Gastroesophageal sphincter (tissue), 4 donors: ENCODE measurements at regions not wholly inside any gene's neighbourhood (a gene's known extent, or its start where the extent isn't known, plus 50 kb on each side); places are given as distances from the start of the nearest gene placed in this dataset.

Experiments
- ATAC-seq: fragments of 150-250 bp; one replicate; pipeline ENCODE4 v1.9.1; 2016; ENCODE audit warnings: mild to moderate bottlenecking, moderate library complexity
- H3K27ac ChIP-seq, 4 donors: fragments of 200-600 bp; sonication (generic) in 3 of 4; 1 replicate in 3 of 4; 2 replicates in 1 of 4; pipeline ENCODE4 v1.5.1; 2016 to 2019
- H3K27me3 ChIP-seq: fragments of 200-600 bp; sonication (generic); one replicate; pipeline ENCODE4 v1.5.1; 2019
- H3K36me3 ChIP-seq, 2 donors: fragments of 200-600 bp; sonication (generic); one replicate each; pipeline ENCODE4 v1.5.1; 2019; ENCODE audit warnings: control low read depth in 1 of 2
- H3K4me1 ChIP-seq, 3 donors: fragments of 200-600 bp; sonication (generic); 1 replicate in 2 of 3; 2 replicates in 1 of 3; pipeline ENCODE4 v1.5.1; 2016 to 2019; ENCODE audit warnings: control low read depth in 2 of 3
- H3K4me3 ChIP-seq, 2 donors: fragments of 200-600 bp; sonication (generic); one replicate each; pipeline ENCODE4 v1.5.1; 2019; ENCODE audit warnings: mild to moderate bottlenecking in 1 of 2, moderate library complexity in 1 of 2
- H3K9me3 ChIP-seq, 3 donors: fragments of 200-600 bp; sonication (generic); one replicate each; pipeline ENCODE4 v1.5.1; 2017 to 2019; ENCODE audit warnings: control low read depth in 2 of 3
- EP300 ChIP-seq: sonication (generic); formaldehyde crosslinking; IDR thresholded peaks from one replicate; pipeline ENCODE4 v1.6.1; 2017; ENCODE audit warnings: antibody characterized with exemption, mild to moderate bottlenecking
- POLR2A ChIP-seq, 2 donors: fragments of 450-650 bp; IDR thresholded peaks; one replicate each; pipeline ENCODE4 v1.6.1; 2017; ENCODE audit warnings: antibody characterized with exemption in 2 of 2, mild to moderate bottlenecking in 2 of 2, moderate library complexity in 1 of 2
- POLR2AphosphoS5 ChIP-seq: sonication (generic); formaldehyde crosslinking; IDR thresholded peaks from one replicate; pipeline ENCODE4 v1.6.1; 2017; ENCODE audit warnings: antibody characterized with exemption
- WGBS, 2 donors: methylation state at CpG; one replicate each; pipeline ENCODE4 v1.1.5; 2018; ENCODE audit warnings: low coverage in 1 of 2; 5-methylcytosine and 5-hydroxymethylcytosine counted together
- TF ChIP-seq, protein P1 (sequence below), 4 experiments: fragments of 200-600 bp in 2 of 4; fragments of 450-650 bp in 2 of 4; sonication (generic) in 1 of 4; IDR thresholded peaks; one replicate each; pipeline ENCODE4 v1.5.1; 2017 to 2019; ENCODE audit warnings: antibody characterized with exemption in 4 of 4, mild to moderate bottlenecking in 2 of 4, moderate library complexity in 2 of 4

DNA sequence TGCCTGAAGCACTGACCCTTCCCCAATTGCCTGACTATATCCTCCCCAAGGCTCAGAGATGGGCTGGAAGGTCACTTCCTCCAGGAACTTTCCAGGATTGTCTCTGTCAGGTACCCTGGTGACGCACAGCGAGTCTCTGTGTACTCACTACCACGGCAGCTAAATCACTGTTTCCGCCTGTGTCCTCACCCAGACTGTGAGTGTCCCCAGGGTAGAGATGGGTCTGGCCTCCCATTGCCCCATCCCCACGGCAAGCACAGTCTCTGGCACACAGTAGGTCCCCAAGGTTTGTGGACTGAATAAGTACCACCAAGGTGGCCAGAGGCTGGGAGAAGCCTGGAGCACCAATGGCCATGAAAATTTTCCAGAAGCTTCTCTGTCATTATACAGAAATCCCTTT is 93.8 kb upstream of the RUNX3 start:
- ATAC-seq, result no peak
- 87% methylated on average over 3 of the region's 5 CpGs; no CpG with 5 or more reads in 1 of the 2 donors for WGBS, 2 donors
- Histone ChIP-seq H3K4me1 (peaks cover 0 to 14% (median 5%) of the 10 kb centered on the region in 3 donors), H3K9me3 (no peaks in the 10 kb centered on the region), H3K27me3 (peaks cover 5% of the 10 kb centered on the region), H3K27ac (no peak overlapping the region), H3K36me3 (no peaks in the 10 kb centered on the region), H3K4me3 (no peak overlapping the region)
- TF ChIP-seq EP300 (no peak), POLR2AphosphoS5 (no peak), POLR2A (IDR thresholded peaks at IDR 0.05) (no peak)
- TF ChIP-seq, protein P1, sequence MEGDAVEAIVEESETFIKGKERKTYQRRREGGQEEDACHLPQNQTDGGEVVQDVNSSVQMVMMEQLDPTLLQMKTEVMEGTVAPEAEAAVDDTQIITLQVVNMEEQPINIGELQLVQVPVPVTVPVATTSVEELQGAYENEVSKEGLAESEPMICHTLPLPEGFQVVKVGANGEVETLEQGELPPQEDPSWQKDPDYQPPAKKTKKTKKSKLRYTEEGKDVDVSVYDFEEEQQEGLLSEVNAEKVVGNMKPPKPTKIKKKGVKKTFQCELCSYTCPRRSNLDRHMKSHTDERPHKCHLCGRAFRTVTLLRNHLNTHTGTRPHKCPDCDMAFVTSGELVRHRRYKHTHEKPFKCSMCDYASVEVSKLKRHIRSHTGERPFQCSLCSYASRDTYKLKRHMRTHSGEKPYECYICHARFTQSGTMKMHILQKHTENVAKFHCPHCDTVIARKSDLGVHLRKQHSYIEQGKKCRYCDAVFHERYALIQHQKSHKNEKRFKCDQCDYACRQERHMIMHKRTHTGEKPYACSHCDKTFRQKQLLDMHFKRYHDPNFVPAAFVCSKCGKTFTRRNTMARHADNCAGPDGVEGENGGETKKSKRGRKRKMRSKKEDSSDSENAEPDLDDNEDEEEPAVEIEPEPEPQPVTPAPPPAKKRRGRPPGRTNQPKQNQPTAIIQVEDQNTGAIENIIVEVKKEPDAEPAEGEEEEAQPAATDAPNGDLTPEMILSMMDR (IDR thresholded peaks at IDR 0.05), result no peak

DNA sequence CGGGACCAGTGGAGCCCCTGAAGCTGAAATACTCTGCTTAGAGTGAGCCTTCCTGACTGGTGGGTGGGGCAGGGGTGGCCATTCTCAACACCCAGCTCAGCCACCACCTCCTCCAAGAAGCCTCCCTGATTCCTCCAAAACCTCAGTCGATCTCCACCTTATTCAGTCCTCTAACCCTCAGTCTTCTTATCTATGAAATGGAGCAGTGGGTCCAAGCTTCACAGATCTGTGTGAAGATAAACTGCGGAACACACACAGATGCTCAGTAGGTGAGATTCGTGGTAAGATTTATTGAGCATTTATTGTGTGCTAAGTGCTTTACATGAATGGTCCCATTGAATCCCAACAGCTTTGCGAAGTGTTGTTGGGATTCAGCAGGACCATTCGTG is 93.1 kb upstream of the RUNX3 start:
- WGBS, 2 donors, result 83 to 95% methylated on average over 4 to 5 of the region's 6 CpGs
- H3K9me3 ChIP-seq, result no peaks in the 10 kb centered on the region
- ATAC-seq, result no peak
- no peaks in the 10 kb centered on the region for H3K36me3 ChIP-seq
- H3K27me3 ChIP-seq, result peaks cover 5% of the 10 kb centered on the region
- H3K4me1 ChIP-seq, result peaks cover 0 to 14% (median 5%) of the 10 kb centered on the region in 3 donors
- no peak overlapping the region for H3K4me3 ChIP-seq
- TF ChIP-seq, protein P1 (IDR thresholded peaks at IDR 0.05), result no peak
- TF ChIP-seq EP300 (no peak), POLR2A (IDR thresholded peaks at IDR 0.05) (no peak), POLR2AphosphoS5 (no peak)
- H3K27ac ChIP-seq, result peak overlapping the region in 2 of 4 donors; percentile 43 to 69

GRCh38 chr1:25022361-25023189 is 92.5 kb upstream of the RUNX3 start:
- TF ChIP-seq EP300 (no peak), POLR2A (IDR thresholded peaks at IDR 0.05) (no peak), POLR2AphosphoS5 (no peak)
- Histone ChIP-seq H3K27ac (peak overlapping the region in 2 of 4 donors; percentile 43 to 69), H3K9me3 (no peaks in the 10 kb centered on the region), H3K36me3 (no peaks in the 10 kb centered on the region), H3K4me1 (peaks cover 0 to 14% (median 5%) of the 10 kb centered on the region in 3 donors), H3K27me3 (peaks cover 5% of the 10 kb centered on the region), H3K4me3 (no peak overlapping the region)
- 0% methylated on average over 3 of the region's 20 CpGs; no CpG with 5 or more reads in 1 of the 2 donors for WGBS, 2 donors
- peak; percentile 63 for ATAC-seq

GRCh38 chr1:25021591-25022215 is 91.6 kb upstream of the RUNX3 start:
- Histone ChIP-seq H3K4me3 (no peak overlapping the region), H3K4me1 (peaks cover 0 to 14% (median 5%) of the 10 kb centered on the region in 3 donors), H3K9me3 (no peaks in the 10 kb centered on the region), H3K27me3 (peaks cover 10% of the 10 kb centered on the region), H3K27ac (peak overlapping the region in 2 of 4 donors; percentile 43 to 69), H3K36me3 (no peaks in the 10 kb centered on the region)
- WGBS, 2 donors, result 95% methylated on average over 4 of the region's 9 CpGs; no CpG with 5 or more reads in 1 of the 2 donors
- no peak for ATAC-seq
- TF ChIP-seq EP300 (no peak), POLR2AphosphoS5 (no peak), POLR2A (IDR thresholded peaks at IDR 0.05) (no peak)
- TF ChIP-seq, protein P1 (IDR thresholded peaks at IDR 0.05), result no peak

DNA sequence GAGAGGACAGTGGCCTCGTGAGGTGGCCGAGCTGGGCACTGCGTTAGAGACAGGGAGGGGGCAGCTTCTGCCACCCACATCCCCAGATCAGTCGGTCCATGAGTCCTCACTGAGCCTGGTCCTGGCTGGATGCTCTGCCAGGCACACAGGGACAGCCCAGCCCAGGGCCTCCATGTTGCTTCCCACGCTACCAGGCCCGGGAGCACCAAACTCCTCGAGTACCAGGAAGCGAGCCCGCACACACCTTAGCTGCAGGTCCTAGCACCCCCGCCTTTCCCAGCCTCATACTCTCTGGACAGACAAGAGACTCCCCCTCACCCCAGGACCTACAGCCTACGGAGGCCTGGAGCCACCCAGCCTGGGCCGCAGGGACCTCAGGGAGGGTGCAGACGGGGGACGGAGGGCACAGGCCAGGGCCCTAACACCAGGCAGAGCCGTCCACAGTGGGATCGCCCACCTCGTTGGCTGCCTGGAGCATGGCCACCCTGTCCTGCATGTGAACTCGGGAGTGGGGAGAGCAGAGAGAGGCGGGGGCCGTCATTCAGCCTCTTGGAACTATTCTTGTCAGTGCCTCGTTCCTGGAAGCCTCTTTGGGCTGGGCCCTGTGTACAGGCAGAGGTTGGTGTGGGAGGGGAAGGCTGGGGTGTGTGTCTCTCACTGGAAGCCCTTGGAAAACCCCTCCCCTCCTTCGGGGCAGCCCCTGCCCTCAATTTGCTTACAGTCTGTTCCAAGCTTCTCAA is 90.9 kb upstream of the RUNX3 start:
- 80% methylated on average over 2 of the region's 22 CpGs; no CpG with 5 or more reads in 1 of the 2 donors for WGBS, 2 donors
- H3K4me1 ChIP-seq, result peaks cover 0 to 14% (median 5%) of the 10 kb centered on the region in 3 donors
- H3K27ac ChIP-seq, result no peak overlapping the region

More for the DNA sequence above, 90.9 kb upstream of the RUNX3 start:
- no peaks in the 10 kb centered on the region for H3K9me3 ChIP-seq
- peaks cover 13% of the 10 kb centered on the region for H3K27me3 ChIP-seq
- no peak for ATAC-seq
- no peaks in the 10 kb centered on the region for H3K36me3 ChIP-seq
- no peak for TF ChIP-seq EP300
- no peak for TF ChIP-seq POLR2A (IDR thresholded peaks at IDR 0.05)
- TF ChIP-seq POLR2AphosphoS5, result no peak
- TF ChIP-seq, protein P1 (IDR thresholded peaks at IDR 0.05), result no peak
- H3K4me3 ChIP-seq, result no peak overlapping the region
